Ishikawa (cell line): ENCODE measurements at regions not wholly inside any gene's neighbourhood (a gene's known extent, or its start where the extent isn't known, plus 50 kb on each side); places are given as distances from the start of the nearest gene placed in this dataset.

Experiments used
- CEBPB ChIP-seq: IDR thresholded peaks from 2 replicates; pipeline ENCODE4 v1.6.1; 2012
- CREB1 ChIP-seq: IDR thresholded peaks from 2 replicates; pipeline ENCODE4 v1.6.1; 2012; ENCODE audit warnings: low read depth
- EGR1 ChIP-seq: IDR thresholded peaks from 2 replicates; pipeline ENCODE4 v1.6.1; 2012
- EP300 ChIP-seq: IDR thresholded peaks from 2 replicates; pipeline ENCODE4 v1.6.1; 2012; ENCODE audit warnings: borderline replicate concordance
- FOXM1 ChIP-seq: IDR thresholded peaks from 2 replicates; pipeline ENCODE4 v1.6.1; 2012; ENCODE audit warnings: low read depth, borderline replicate concordance
- MAX ChIP-seq: IDR thresholded peaks from 2 replicates; pipeline ENCODE4 v1.6.1; 2012
- NFIC ChIP-seq: IDR thresholded peaks from 2 replicates; pipeline ENCODE4 v1.6.1; 2012
- RAD21 ChIP-seq: IDR thresholded peaks from 2 replicates; pipeline ENCODE4 v1.6.1; 2012; ENCODE audit warnings: low read depth
- REST ChIP-seq: IDR thresholded peaks from 2 replicates; pipeline ENCODE4 v1.6.1; 2012; ENCODE audit warnings: low read depth, mild to moderate bottlenecking
- TAF1 ChIP-seq: IDR thresholded peaks from 2 replicates; pipeline ENCODE4 v1.6.1; 2012; ENCODE audit warnings: low read depth, mild to moderate bottlenecking
- TCF12 ChIP-seq: IDR thresholded peaks from 2 replicates; pipeline ENCODE4 v1.6.1; 2012; ENCODE audit warnings: low read depth
- TEAD4 ChIP-seq: IDR thresholded peaks from 2 replicates; pipeline ENCODE4 v1.6.1; 2012
- USF1 ChIP-seq: IDR thresholded peaks from 2 replicates; pipeline ENCODE4 v1.6.1; 2012
- ZBTB7A ChIP-seq: IDR thresholded peaks from 2 replicates; pipeline ENCODE4 v1.6.1; 2012; ENCODE audit warnings: low read depth

- TF ChIP-seq ZBTB7A (no peak), CEBPB (no peak), MAX (no peak), NFIC (no peak), TAF1 (no peak), EGR1 (no peak), TEAD4 (no peak)
These were observed 439.6 kb upstream of the CCDC196 start for GRCh38 chr14:66046591-66046990.

GRCh38 chr14:66056268-66056907 lies 429.8 kb upstream of the CCDC196 start:
- TF ChIP-seq REST (no peak), RAD21 (no peak), CREB1 (no peak)

GRCh38 chr14:66056926-66057552 lies 429.1 kb upstream of the CCDC196 start:
- TF ChIP-seq EP300, result no peak
- no peak for TF ChIP-seq NFIC
- no peak for TF ChIP-seq MAX
- no peak for TF ChIP-seq RAD21
- no peak for TF ChIP-seq EGR1

- TF ChIP-seq TCF12, result no peak
- TF ChIP-seq REST, result no peak
- no peak for TF ChIP-seq TEAD4
These were observed 421.0 kb upstream of the CCDC196 start for GRCh38 chr14:66065188-66065587.

GRCh38 chr14:66066981-66067776 lies 419.0 kb upstream of the CCDC196 start:
- no peak for TF ChIP-seq EP300
- TF ChIP-seq MAX, result no peak
- no peak for TF ChIP-seq USF1
- no peak for TF ChIP-seq FOXM1
- no peak for TF ChIP-seq RAD21
- TF ChIP-seq TCF12, result no peak
- no peak for TF ChIP-seq ZBTB7A
- no peak for TF ChIP-seq TAF1
- TF ChIP-seq REST, result no peak
- no peak for TF ChIP-seq CEBPB
